Fibroblast of lung (primary cell): ENCODE measurements at regions not wholly inside any gene's neighbourhood (a gene's known extent, or its start where the extent isn't known, plus 50 kb on each side); places are given as distances from the start of the nearest gene placed in this dataset.
A peak's percentile ranks its signal among the peaks of the same experiment; 100 is the strongest.

Source experiments
- DNase-seq, 2 donors: peaks; one replicate each; pipeline versions ENCODE4 v3.0.0 to v3.0.0-alpha.2; 2010; ENCODE audit warnings: low read depth in 2 of 2
- H2AFZ ChIP-seq: 2 replicates; pipeline ENCODE4 v1.5.1; 2012; ENCODE audit warnings: low read length, control low read depth, inconsistent platforms
- H3K27ac ChIP-seq: 2 replicates; pipeline ENCODE4 v1.5.1; 2011; ENCODE audit warnings: low read length, control low read depth; ENCODE audit not compliant: insufficient read depth
- H3K27me3 ChIP-seq: 2 replicates; pipeline ENCODE4 v1.5.1; 2011; ENCODE audit warnings: mild to moderate bottlenecking, low read length; ENCODE audit not compliant: control insufficient read depth, insufficient read depth
- H3K36me3 ChIP-seq: 2 replicates; pipeline ENCODE4 v1.5.1; 2011; ENCODE audit warnings: low read length; ENCODE audit not compliant: control insufficient read depth, insufficient read depth
- H3K4me1 ChIP-seq: 2 replicates; pipeline ENCODE4 v1.5.1; 2011; ENCODE audit warnings: low read length; ENCODE audit not compliant: control insufficient read depth, insufficient read depth; ENCODE audit errors: extremely low read depth
- H3K4me2 ChIP-seq: 2 replicates; pipeline ENCODE4 v1.5.1; 2011; ENCODE audit warnings: low read length, control low read depth; ENCODE audit not compliant: insufficient read depth; ENCODE audit errors: extremely low read depth
- H3K4me3 ChIP-seq, 4 experiments: fragments of 200-600 bp in 1 of 4; sonication (generic) in 1 of 4; replicated peaks in 1 of 4; 2 replicates each; pipeline ENCODE4 v1.5.1; 2011 to 2016; ENCODE audit warnings: low read length in 4 of 4, low read depth in 3 of 4, mild to moderate bottlenecking in 3 of 4, control low read depth in 2 of 4, inconsistent platforms in 1 of 4, mixed read lengths in 1 of 4; ENCODE audit not compliant: insufficient read depth in 1 of 4; ENCODE audit errors: control extremely low read depth in 1 of 4
- H3K79me2 ChIP-seq: 2 replicates; pipeline ENCODE4 v1.5.1; 2012; ENCODE audit warnings: mild to moderate bottlenecking, low read length, inconsistent platforms; ENCODE audit not compliant: control insufficient read depth, insufficient read depth
- H3K9ac ChIP-seq: 2 replicates; pipeline ENCODE4 v1.5.1; 2011; ENCODE audit warnings: mild to moderate bottlenecking, low read length, control low read depth; ENCODE audit not compliant: insufficient read depth
- H3K9me3 ChIP-seq: 2 replicates; pipeline ENCODE4 v1.5.1; 2012; ENCODE audit warnings: low read depth, low read length; ENCODE audit not compliant: control insufficient read depth, insufficient read depth
- H4K20me1 ChIP-seq: 2 replicates; pipeline ENCODE4 v1.5.1; 2011; ENCODE audit warnings: low read length; ENCODE audit not compliant: control insufficient read depth, insufficient read depth; ENCODE audit errors: extremely low read depth
- CTCF ChIP-seq, 2 donors: IDR thresholded peaks in 1 of 2; conservative IDR thresholded peaks in 1 of 2; 1 replicate in 1 of 2; 2 replicates in 1 of 2; pipeline ENCODE4 v1.5.1; 2011 to 2012; ENCODE audit warnings: low read length in 2 of 2, control low read depth in 1 of 2, inconsistent platforms in 1 of 2, low read depth in 1 of 2, mild to moderate bottlenecking in 1 of 2
- EZH2 ChIP-seq: IDR thresholded peaks from 2 replicates; pipeline ENCODE4 v1.5.1; 2012; ENCODE audit warnings: low read length, control low read depth, mild to moderate bottlenecking; ENCODE audit errors: missing control alignments

GRCh38 chr10:29403208-29403607 lies 114.3 kb downstream of the LYZL1 start:
- H3K27me3 ChIP-seq: no peaks in the 10 kb centered on the region
- no peak overlapping the region for H2AFZ ChIP-seq
- no peak overlapping the region for H3K9ac ChIP-seq
- H3K4me3 ChIP-seq: no peak overlapping the region
- H3K27ac ChIP-seq: no peak overlapping the region
- H3K9me3 ChIP-seq: no peaks in the 10 kb centered on the region
- no peaks in the 10 kb centered on the region for H3K79me2 ChIP-seq
- no peak for TF ChIP-seq EZH2
- no peak overlapping the region for H3K4me2 ChIP-seq
- no peaks in the 10 kb centered on the region for H3K4me1 ChIP-seq
- no peaks in the 10 kb centered on the region for H4K20me1 ChIP-seq
- H3K36me3 ChIP-seq: no peaks in the 10 kb centered on the region
- DNase-seq: no peak

GRCh38 chr10:29407280-29407858 lies 118.5 kb downstream of the LYZL1 start:
- H3K9me3 ChIP-seq: no peaks in the 10 kb centered on the region
- peaks cover 4% of the 10 kb centered on the region for H3K4me1 ChIP-seq
- H3K27me3 ChIP-seq: no peaks in the 10 kb centered on the region
- H3K4me3 ChIP-seq: no peak overlapping the region
- no peak overlapping the region for H3K9ac ChIP-seq
- H3K36me3 ChIP-seq: no peaks in the 10 kb centered on the region
- H3K4me2 ChIP-seq: no peak overlapping the region
- no peaks in the 10 kb centered on the region for H4K20me1 ChIP-seq
- DNase-seq: peak in 1 of 2 donors; percentile 9
- TF ChIP-seq EZH2 (no peak), CTCF (conservative IDR thresholded peaks at IDR 0.05 in 1 of 2, IDR thresholded peaks at IDR 0.05 in 1 of 2; ENCODE audit: low read depth in 1 of 2, low read length in 2 of 2) (no peak)
- H3K79me2 ChIP-seq: peaks cover 27% of the 10 kb centered on the region
- no peak overlapping the region for H2AFZ ChIP-seq
- H3K27ac ChIP-seq: no peak overlapping the region
